ENCODE measurements at regions not wholly inside any gene's neighbourhood (a gene's known extent, or its start where the extent isn't known, plus 50 kb on each side); places are given as distances from the start of the nearest gene placed in this dataset.

GRCh38 chr15:53223815-53224214 is 433.7 kb upstream of the ONECUT1 start:
- TF ChIP-seq POLR2A (IDR thresholded peaks at IDR 0.05), result no peak
- TF ChIP-seq CTCF (IDR thresholded peaks at IDR 0.05), result no peak
